ENCODE measurements at regions not wholly inside any gene's neighbourhood (a gene's known extent, or its start where the extent isn't known, plus 50 kb on each side); places are given as distances from the start of the nearest gene placed in this dataset.

DNA sequence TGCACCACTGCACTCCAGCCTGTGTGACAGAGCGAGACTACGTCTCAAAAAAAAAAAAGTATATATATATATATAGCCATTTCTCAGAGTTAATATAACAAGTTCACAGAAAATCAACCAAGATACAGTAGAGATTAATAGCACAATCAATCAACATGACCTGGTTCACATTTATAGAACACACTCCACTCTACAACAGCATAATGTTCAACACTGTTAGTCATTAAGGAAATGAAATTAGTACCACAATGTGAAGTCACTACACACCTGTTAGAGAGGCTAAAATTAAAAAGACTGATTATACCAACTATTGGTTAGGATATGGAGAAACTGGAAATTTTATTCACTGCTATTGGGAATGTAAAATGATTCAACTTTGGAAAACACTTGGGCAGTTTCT, 387.7 kb downstream of the QKI start:
- no peak for ATAC-seq
- TF ChIP-seq GLIS3 (CRISPR knock-in tag; IDR thresholded peaks at IDR 0.05) (no peak), SNAI2 (CRISPR knock-in tag; IDR thresholded peaks at IDR 0.05) (no peak), ZNF8 (CRISPR knock-in tag; IDR thresholded peaks at IDR 0.05) (no peak)

DNA sequence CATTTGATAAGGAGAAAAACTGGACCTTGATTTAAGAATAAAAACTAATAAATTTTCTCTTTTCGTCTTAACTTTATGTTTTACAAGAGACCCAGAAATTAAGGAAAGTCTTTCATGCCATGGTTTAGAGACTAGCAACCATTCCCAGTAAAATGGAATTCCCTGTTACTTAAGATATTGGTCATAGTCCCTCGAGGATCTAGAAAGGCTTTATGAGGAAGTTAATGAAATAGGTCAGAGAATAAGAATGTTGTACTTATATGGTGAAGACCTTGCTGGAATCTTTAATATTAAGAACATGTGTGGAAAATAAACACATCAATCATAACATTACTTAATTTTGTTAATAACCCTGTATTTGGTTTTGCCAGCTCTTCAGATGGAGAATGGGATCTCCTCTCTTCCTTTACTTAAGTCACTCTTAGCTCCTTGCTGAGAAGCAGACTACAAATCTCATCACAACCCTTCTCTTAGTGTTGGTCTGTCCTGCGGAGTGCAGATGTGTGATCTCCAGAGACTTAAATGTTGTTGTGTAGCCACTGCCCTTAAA, 382.9 kb downstream of the QKI start:
- TF ChIP-seq, protein P1, sequence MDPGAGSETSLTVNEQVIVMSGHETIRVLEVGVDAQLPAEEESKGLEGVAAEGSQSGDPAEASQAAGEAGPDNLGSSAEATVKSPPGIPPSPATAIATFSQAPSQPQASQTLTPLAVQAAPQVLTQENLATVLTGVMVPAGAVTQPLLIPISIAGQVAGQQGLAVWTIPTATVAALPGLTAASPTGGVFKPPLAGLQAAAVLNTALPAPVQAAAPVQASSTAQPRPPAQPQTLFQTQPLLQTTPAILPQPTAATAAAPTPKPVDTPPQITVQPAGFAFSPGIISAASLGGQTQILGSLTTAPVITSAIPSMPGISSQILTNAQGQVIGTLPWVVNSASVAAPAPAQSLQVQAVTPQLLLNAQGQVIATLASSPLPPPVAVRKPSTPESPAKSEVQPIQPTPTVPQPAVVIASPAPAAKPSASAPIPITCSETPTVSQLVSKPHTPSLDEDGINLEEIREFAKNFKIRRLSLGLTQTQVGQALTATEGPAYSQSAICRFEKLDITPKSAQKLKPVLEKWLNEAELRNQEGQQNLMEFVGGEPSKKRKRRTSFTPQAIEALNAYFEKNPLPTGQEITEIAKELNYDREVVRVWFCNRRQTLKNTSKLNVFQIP (CRISPR knock-in tag; IDR thresholded peaks at IDR 0.05; ENCODE audit: borderline replicate concordance, low read depth), result no peak
- TF ChIP-seq ZNF70 (CRISPR knock-in tag; IDR thresholded peaks at IDR 0.05), result no peak
- TF ChIP-seq PPARA (CRISPR knock-in tag; IDR thresholded peaks at IDR 0.05; ENCODE audit: borderline replicate concordance), result no peak
- TF ChIP-seq ISL1 (CRISPR knock-in tag; IDR thresholded peaks at IDR 0.05), result no peak
- TF ChIP-seq RARB (CRISPR knock-in tag; IDR thresholded peaks at IDR 0.05), result no peak
- TF ChIP-seq, protein P2, sequence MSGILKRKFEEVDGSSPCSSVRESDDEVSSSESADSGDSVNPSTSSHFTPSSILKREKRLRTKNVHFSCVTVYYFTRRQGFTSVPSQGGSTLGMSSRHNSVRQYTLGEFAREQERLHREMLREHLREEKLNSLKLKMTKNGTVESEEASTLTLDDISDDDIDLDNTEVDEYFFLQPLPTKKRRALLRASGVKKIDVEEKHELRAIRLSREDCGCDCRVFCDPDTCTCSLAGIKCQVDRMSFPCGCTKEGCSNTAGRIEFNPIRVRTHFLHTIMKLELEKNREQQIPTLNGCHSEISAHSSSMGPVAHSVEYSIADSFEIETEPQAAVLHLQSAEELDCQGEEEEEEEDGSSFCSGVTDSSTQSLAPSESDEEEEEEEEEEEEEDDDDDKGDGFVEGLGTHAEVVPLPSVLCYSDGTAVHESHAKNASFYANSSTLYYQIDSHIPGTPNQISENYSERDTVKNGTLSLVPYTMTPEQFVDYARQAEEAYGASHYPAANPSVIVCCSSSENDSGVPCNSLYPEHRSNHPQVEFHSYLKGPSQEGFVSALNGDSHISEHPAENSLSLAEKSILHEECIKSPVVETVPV (CRISPR knock-in tag; IDR thresholded peaks at IDR 0.05), result no peak
- no peak for TF ChIP-seq ZNF565 (CRISPR knock-in tag; conservative IDR thresholded peaks at IDR 0.05; ENCODE audit: low read depth)
- no peak for TF ChIP-seq SNAI2 (CRISPR knock-in tag; IDR thresholded peaks at IDR 0.05)
- TF ChIP-seq, protein P3, sequence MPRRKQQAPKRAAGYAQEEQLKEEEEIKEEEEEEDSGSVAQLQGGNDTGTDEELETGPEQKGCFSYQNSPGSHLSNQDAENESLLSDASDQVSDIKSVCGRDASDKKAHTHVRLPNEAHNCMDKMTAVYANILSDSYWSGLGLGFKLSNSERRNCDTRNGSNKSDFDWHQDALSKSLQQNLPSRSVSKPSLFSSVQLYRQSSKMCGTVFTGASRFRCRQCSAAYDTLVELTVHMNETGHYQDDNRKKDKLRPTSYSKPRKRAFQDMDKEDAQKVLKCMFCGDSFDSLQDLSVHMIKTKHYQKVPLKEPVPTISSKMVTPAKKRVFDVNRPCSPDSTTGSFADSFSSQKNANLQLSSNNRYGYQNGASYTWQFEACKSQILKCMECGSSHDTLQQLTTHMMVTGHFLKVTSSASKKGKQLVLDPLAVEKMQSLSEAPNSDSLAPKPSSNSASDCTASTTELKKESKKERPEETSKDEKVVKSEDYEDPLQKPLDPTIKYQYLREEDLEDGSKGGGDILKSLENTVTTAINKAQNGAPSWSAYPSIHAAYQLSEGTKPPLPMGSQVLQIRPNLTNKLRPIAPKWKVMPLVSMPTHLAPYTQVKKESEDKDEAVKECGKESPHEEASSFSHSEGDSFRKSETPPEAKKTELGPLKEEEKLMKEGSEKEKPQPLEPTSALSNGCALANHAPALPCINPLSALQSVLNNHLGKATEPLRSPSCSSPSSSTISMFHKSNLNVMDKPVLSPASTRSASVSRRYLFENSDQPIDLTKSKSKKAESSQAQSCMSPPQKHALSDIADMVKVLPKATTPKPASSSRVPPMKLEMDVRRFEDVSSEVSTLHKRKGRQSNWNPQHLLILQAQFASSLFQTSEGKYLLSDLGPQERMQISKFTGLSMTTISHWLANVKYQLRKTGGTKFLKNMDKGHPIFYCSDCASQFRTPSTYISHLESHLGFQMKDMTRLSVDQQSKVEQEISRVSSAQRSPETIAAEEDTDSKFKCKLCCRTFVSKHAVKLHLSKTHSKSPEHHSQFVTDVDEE (CRISPR knock-in tag; IDR thresholded peaks at IDR 0.05), result no peak
- ATAC-seq, result no peak

DNA sequence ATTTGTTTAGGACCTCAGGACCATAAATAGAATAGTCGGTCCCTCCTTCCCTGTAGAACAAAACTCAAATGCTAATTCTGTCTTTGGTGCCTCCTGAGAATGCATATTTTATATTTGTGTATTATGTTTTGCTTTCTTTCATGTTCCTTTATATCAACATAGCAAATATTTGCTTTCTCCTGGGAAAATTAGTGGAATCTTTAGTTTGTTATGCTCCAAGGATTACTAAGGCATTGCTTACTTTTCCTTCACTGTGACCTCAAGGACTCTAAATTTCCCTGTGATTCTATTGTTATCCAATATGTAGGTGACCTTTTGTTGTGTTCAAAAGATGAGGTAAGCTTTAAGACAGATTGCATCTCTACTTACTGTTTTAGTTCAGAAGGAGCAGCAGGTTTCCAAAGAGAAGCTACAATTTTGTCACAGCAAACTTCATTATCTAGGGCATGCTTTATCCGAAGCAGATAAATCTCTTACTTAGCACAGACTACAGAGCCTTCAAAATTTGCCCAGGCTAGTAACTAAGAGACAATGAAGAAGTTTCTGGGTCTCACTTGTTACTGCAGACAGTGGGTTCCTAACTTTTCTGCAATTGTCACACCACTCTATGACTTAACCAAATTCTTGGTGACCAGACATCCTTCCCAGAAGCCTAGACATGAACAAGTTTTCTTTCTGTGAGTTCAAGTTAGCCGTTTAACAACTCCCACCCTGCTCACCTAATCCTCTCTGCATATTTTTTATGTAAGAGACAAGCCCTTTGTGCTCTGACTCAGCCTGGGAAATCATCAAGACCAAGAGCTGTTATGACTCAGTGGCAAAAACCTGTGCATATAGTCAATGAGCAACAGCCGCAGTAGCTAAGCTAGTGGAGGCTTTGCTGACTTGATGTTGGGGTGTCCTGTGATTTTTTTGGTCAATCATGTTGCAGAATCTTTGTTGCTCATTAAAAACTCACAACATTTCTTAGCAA, 378.8 kb downstream of the QKI start:
- TF ChIP-seq BACH2 (CRISPR knock-in tag; IDR thresholded peaks at IDR 0.05; ENCODE audit: borderline replicate concordance) (no peak), ZC3H10 (CRISPR knock-in tag; IDR thresholded peaks at IDR 0.05) (no peak), OSR1 (CRISPR knock-in tag; IDR thresholded peaks at IDR 0.05) (no peak), PPARA (CRISPR knock-in tag; IDR thresholded peaks at IDR 0.05; ENCODE audit: borderline replicate concordance) (no peak), ZFP30 (CRISPR knock-in tag; IDR thresholded peaks at IDR 0.05) (no peak), ZNF70 (CRISPR knock-in tag; IDR thresholded peaks at IDR 0.05) (no peak), TCF4 (CRISPR knock-in tag; IDR thresholded peaks at IDR 0.05; ENCODE audit: borderline replicate concordance) (no peak), GLIS3 (CRISPR knock-in tag; IDR thresholded peaks at IDR 0.05) (no peak), ZNF565 (CRISPR knock-in tag; conservative IDR thresholded peaks at IDR 0.05; ENCODE audit: low read depth) (no peak), ZNF8 (CRISPR knock-in tag; IDR thresholded peaks at IDR 0.05) (no peak), RARB (CRISPR knock-in tag; IDR thresholded peaks at IDR 0.05) (no peak), TOX (CRISPR knock-in tag; IDR thresholded peaks at IDR 0.05; ENCODE audit: borderline replicate concordance) (no peak), SNAI2 (CRISPR knock-in tag; IDR thresholded peaks at IDR 0.05) (no peak)
- TF ChIP-seq, protein P4, sequence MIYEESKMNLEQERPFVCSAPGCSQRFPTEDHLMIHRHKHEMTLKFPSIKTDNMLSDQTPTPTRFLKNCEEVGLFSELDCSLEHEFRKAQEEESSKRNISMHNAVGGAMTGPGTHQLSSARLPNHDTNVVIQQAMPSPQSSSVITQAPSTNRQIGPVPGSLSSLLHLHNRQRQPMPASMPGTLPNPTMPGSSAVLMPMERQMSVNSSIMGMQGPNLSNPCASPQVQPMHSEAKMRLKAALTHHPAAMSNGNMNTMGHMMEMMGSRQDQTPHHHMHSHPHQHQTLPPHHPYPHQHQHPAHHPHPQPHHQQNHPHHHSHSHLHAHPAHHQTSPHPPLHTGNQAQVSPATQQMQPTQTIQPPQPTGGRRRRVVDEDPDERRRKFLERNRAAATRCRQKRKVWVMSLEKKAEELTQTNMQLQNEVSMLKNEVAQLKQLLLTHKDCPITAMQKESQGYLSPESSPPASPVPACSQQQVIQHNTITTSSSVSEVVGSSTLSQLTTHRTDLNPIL (CRISPR knock-in tag; IDR thresholded peaks at IDR 0.05; ENCODE audit: low read depth), result no peak
- TF ChIP-seq, protein P2 (CRISPR knock-in tag; IDR thresholded peaks at IDR 0.05), result no peak
- TF ChIP-seq, protein P5, sequence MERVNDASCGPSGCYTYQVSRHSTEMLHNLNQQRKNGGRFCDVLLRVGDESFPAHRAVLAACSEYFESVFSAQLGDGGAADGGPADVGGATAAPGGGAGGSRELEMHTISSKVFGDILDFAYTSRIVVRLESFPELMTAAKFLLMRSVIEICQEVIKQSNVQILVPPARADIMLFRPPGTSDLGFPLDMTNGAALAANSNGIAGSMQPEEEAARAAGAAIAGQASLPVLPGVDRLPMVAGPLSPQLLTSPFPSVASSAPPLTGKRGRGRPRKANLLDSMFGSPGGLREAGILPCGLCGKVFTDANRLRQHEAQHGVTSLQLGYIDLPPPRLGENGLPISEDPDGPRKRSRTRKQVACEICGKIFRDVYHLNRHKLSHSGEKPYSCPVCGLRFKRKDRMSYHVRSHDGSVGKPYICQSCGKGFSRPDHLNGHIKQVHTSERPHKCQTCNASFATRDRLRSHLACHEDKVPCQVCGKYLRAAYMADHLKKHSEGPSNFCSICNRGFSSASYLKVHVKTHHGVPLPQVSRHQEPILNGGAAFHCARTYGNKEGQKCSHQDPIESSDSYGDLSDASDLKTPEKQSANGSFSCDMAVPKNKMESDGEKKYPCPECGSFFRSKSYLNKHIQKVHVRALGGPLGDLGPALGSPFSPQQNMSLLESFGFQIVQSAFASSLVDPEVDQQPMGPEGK (CRISPR knock-in tag; IDR thresholded peaks at IDR 0.05; ENCODE audit: borderline replicate concordance), result no peak
- TF ChIP-seq, protein P1 (CRISPR knock-in tag; IDR thresholded peaks at IDR 0.05; ENCODE audit: borderline replicate concordance, low read depth), result no peak
- no peak for ATAC-seq

Data from SK-N-SH treated with all-trans-retinoic acid at 6 μM for 48 hours (cell line).